ENCODE measurements at regions not wholly inside any gene's neighbourhood (a gene's known extent, or its start where the extent isn't known, plus 50 kb on each side); places are given as distances from the start of the nearest gene placed in this dataset.

DNA sequence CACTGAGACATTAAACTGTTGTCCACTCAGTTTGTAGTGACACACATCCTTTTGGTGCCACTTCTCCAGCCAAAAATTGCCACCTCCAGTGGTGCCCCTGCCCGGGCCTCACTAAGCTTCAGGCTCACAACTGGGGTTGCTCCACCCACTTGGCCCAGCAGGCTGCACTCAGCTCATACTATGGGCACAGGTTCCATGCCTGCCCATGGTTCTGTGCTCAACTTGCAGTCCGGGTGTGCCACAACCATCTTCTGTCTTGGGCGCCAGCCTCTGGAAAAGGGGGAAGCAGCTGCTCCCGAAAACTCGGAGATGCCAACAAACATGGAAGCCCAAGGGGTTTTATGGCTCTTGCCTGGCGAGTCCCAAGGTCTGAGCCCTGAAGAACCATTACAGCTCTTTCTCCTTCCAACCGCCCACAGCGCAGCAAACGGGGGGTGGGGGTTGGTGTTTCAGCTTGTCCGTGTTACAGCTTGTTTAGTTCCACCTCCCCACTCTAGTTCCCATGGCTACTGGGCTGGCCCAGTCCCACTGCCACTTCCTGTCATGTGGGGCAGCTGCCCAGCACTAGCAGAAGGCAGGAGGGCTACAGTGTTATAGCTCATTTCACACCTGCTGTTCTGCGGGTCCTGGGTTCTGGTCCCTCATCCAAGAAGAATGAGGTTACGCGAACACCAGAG, 998.3 kb downstream of the SLC16A7 start (continued):
- TF ChIP-seq RBBP5 (IDR thresholded peaks at IDR 0.05; ENCODE audit: borderline replicate concordance, low read depth, low read length) (no peak), RXRA (IDR thresholded peaks at IDR 0.05; ENCODE audit: insufficient read depth, low read depth, low read length) (no peak), SP4 (IDR thresholded peaks at IDR 0.05; ENCODE audit: low read length) (no peak)
